ENCODE measurements at regions not wholly inside any gene's neighbourhood (a gene's known extent, or its start where the extent isn't known, plus 50 kb on each side); places are given as distances from the start of the nearest gene placed in this dataset.
A peak's percentile ranks its signal among the peaks of the same experiment; 100 is the strongest.

GRCh38 chr13:73286177-73286576, 227.4 kb downstream of the KLF5 start:
- peaks cover 0 to 5% of the 10 kb centered on the region in 2 donors for H3K9me3 ChIP-seq (replicated peaks in 1 of 2; ENCODE audit: control insufficient read depth in 1 of 2, insufficient read depth in 1 of 2, low read length in 2 of 2)
- H3K9me3 Mint-ChIP-seq = peaks cover 4 to 26% (median 14%) of the 10 kb centered on the region in 7 donors
- no peak overlapping the region for H2AFZ ChIP-seq (ENCODE audit: insufficient read depth, low read depth, low read length, poor library complexity, severe bottlenecking)
- H3K9ac ChIP-seq (ENCODE audit: insufficient read depth, low read length, poor library complexity, severe bottlenecking) = no peak overlapping the region
- H3K27ac Mint-ChIP-seq = peak overlapping the region in 1 of 7 donors; percentile 2
- no peaks in the 10 kb centered on the region for H3K79me2 ChIP-seq (ENCODE audit: insufficient read depth, low read length)
- 93% methylated on average over 5 of the region's 5 CpGs for WGBS (ENCODE audit: insufficient coverage)
- H3K27ac ChIP-seq (ENCODE audit: low read depth in 1 of 2, low read length in 2 of 2) = no peak overlapping the region
- H3K36me3 ChIP-seq (replicated peaks in 1 of 2; ENCODE audit: control insufficient read depth in 1 of 2, insufficient read depth in 2 of 2, low read length in 2 of 2) = no peaks in the 10 kb centered on the region
- TF ChIP-seq CTCF (IDR thresholded peaks at IDR 0.05) = no peak
- H3K27me3 ChIP-seq (ENCODE audit: control insufficient read depth in 2 of 2, insufficient read depth in 2 of 2, low read length in 2 of 2) = no peaks in the 10 kb centered on the region
- H3K4me1 Mint-ChIP-seq = peaks cover 11% of the 10 kb centered on the region
- no peak for DNase-seq
- peaks cover 4 to 6% of the 10 kb centered on the region in 2 donors for H3K4me1 ChIP-seq (ENCODE audit: control insufficient read depth in 1 of 2, insufficient read depth in 2 of 2, low read length in 2 of 2)
- no peak overlapping the region for H3K4me2 ChIP-seq (replicated peaks; ENCODE audit: extremely low read depth, low read length, poor library complexity, severe bottlenecking)
- H3K36me3 Mint-ChIP-seq = no peaks in the 10 kb centered on the region
- no peaks in the 10 kb centered on the region for H4K20me1 ChIP-seq (ENCODE audit: insufficient read depth, low read length)
- no peak overlapping the region for H3K4me3 Mint-ChIP-seq
- peaks cover 0 to 4% (median 0%) of the 10 kb centered on the region in 3 donors for H3K27me3 Mint-ChIP-seq (ENCODE audit: low read depth in 3 of 3)
- intact Hi-C loops (cut with micrococcal nuclease) = no loop called here
- H3K4me3 ChIP-seq (replicated peaks in 1 of 3; ENCODE audit: low read depth in 2 of 3, low read length in 3 of 3) = no peak overlapping the region

GRCh38 chr13:73284081-73284874, 225.5 kb downstream of the KLF5 start:
- Mint-ChIP-seq H3K9me3 (peaks cover 4 to 26% (median 14%) of the 10 kb centered on the region in 7 donors), H3K27ac (peak overlapping the region in 1 of 7 donors; percentile 77), H3K27me3 (ENCODE audit: low read depth in 3 of 3) (peaks cover 0 to 4% (median 0%) of the 10 kb centered on the region in 3 donors), H3K36me3 (no peaks in the 10 kb centered on the region), H3K4me3 (no peak overlapping the region), H3K4me1 (peaks cover 11% of the 10 kb centered on the region)
- H4K20me1 ChIP-seq (ENCODE audit: insufficient read depth, low read length) = no peaks in the 10 kb centered on the region
- H3K27ac ChIP-seq (ENCODE audit: low read depth in 1 of 2, low read length in 2 of 2) = no peak overlapping the region
- WGBS (ENCODE audit: insufficient coverage) = 80% methylated on average over 2 of the region's 6 CpGs
- no peak overlapping the region for H3K4me2 ChIP-seq (replicated peaks; ENCODE audit: extremely low read depth, low read length, poor library complexity, severe bottlenecking)
- H3K4me3 ChIP-seq (replicated peaks in 1 of 3; ENCODE audit: low read depth in 2 of 3, low read length in 3 of 3) = no peak overlapping the region
- no peak overlapping the region for H3K9ac ChIP-seq (ENCODE audit: insufficient read depth, low read length, poor library complexity, severe bottlenecking)
- no peak overlapping the region for H2AFZ ChIP-seq (ENCODE audit: insufficient read depth, low read depth, low read length, poor library complexity, severe bottlenecking)
- no peak for TF ChIP-seq CTCF (IDR thresholded peaks at IDR 0.05)
- DNase-seq = no peak
- H3K9me3 ChIP-seq (replicated peaks in 1 of 2; ENCODE audit: control insufficient read depth in 1 of 2, insufficient read depth in 1 of 2, low read length in 2 of 2) = peaks cover 0 to 5% of the 10 kb centered on the region in 2 donors
- H3K27me3 ChIP-seq (ENCODE audit: control insufficient read depth in 2 of 2, insufficient read depth in 2 of 2, low read length in 2 of 2) = no peaks in the 10 kb centered on the region
- no peaks in the 10 kb centered on the region for H3K36me3 ChIP-seq (replicated peaks in 1 of 2; ENCODE audit: control insufficient read depth in 1 of 2, insufficient read depth in 2 of 2, low read length in 2 of 2)
- intact Hi-C loops (cut with micrococcal nuclease) = no loop called here
- H3K79me2 ChIP-seq (ENCODE audit: insufficient read depth, low read length) = no peaks in the 10 kb centered on the region
- peaks cover 4 to 6% of the 10 kb centered on the region in 2 donors for H3K4me1 ChIP-seq (ENCODE audit: control insufficient read depth in 1 of 2, insufficient read depth in 2 of 2, low read length in 2 of 2)

Data from CD14-positive monocyte (primary cell).